Osteoblast (primary cell): ENCODE measurements at regions not wholly inside any gene's neighbourhood (a gene's known extent, or its start where the extent isn't known, plus 50 kb on each side); places are given as distances from the start of the nearest gene placed in this dataset.

Experiments used
- DNase-seq: peaks from one replicate; pipeline ENCODE4 v3.0.0; 2011; ENCODE audit warnings: low spot score, mixed read lengths; ENCODE audit not compliant: insufficient read length; ENCODE audit errors: missing footprints
- H2AFZ ChIP-seq: 2 replicates; pipeline ENCODE4 v1.6.0; 2011; ENCODE audit warnings: mild to moderate bottlenecking, low read length
- H3K27ac ChIP-seq: 2 replicates; pipeline ENCODE4 v1.5.1; 2011; ENCODE audit warnings: mild to moderate bottlenecking, low read depth, low read length, moderate library complexity
- H3K27me3 ChIP-seq: 2 replicates; pipeline ENCODE4 v1.6.0; 2012; ENCODE audit warnings: mild to moderate bottlenecking, control low read depth, inconsistent platforms, low read length, moderate library complexity; ENCODE audit not compliant: insufficient read depth
- H3K36me3 ChIP-seq: 2 replicates; pipeline ENCODE4 v1.5.1; 2011; ENCODE audit warnings: mild to moderate bottlenecking, low read length, control low read depth, moderate library complexity; ENCODE audit not compliant: insufficient read depth
- H3K4me1 ChIP-seq: 2 replicates; pipeline ENCODE4 v1.5.1; 2011; ENCODE audit warnings: mild to moderate bottlenecking, low read length, control low read depth, moderate library complexity; ENCODE audit not compliant: insufficient read depth
- H3K4me2 ChIP-seq: 2 replicates; pipeline ENCODE4 v1.6.0; 2011; ENCODE audit warnings: mild to moderate bottlenecking, low read length; ENCODE audit not compliant: insufficient read depth
- H3K4me3 ChIP-seq: fragments of 200-600 bp; sonication (generic); 3 replicates; pipeline ENCODE4 v1.5.1; 2012; ENCODE audit warnings: mild to moderate bottlenecking, low read length, inconsistent platforms; ENCODE audit not compliant: insufficient read depth
- H3K79me2 ChIP-seq: 2 replicates; pipeline ENCODE4 v1.6.0; 2012; ENCODE audit warnings: mild to moderate bottlenecking, low read length, control low read depth, inconsistent platforms; ENCODE audit not compliant: insufficient read depth
- H3K9me3 ChIP-seq: 2 replicates; pipeline ENCODE4 v1.5.1; 2011; ENCODE audit warnings: low read depth, low read length, control low read depth
- H4K20me1 ChIP-seq: 2 replicates; pipeline ENCODE4 v1.6.0; 2012; ENCODE audit warnings: mild to moderate bottlenecking, low read length, control low read depth; ENCODE audit not compliant: insufficient read depth
- TF ChIP-seq, protein P1 (sequence below): IDR thresholded peaks from 2 replicates; pipeline ENCODE4 v1.5.1; 2011; ENCODE audit warnings: mild to moderate bottlenecking, low read depth, low read length, moderate library complexity; ENCODE audit errors: extremely low read depth

DNA sequence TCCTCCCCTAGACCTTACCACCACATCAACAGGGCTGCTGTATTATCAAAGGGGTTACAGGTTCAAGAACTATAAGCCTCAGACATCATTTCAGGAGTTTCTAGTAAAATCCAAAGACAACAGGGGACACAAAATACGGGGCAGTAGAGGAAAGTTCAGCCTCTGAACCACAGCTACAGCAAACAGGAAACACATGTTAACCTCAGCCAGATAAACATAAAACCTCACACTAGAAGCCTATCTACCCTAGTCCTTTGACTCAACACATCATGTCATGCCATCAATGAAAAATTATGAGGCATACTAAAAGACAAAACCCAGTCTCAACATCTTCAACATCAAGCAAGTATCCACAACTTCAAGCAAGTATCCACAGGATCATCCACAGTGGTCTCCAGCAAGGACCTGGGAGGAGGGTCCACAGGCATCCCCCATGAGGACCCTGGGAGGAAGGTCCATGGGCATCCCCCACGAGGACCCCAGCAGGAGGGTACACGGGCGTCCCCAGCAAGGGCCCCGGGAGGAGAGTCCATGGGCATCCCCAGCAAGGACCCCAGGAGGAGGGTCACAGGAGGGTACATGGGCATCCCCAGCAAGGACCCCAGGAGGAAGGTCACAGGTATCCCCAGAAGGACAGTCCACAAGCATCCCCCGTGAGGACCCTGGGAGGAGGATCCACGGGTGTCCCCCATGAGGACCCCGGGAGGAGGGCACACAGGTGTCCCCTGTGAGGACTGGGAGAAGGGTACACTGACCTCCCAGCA, 440.0 kb downstream of the MATN1 start:
- Histone ChIP-seq H2AFZ (no peak overlapping the region), H4K20me1 (no peaks in the 10 kb centered on the region), H3K27me3 (peaks cover 4% of the 10 kb centered on the region), H3K36me3 (no peaks in the 10 kb centered on the region), H3K4me1 (no peaks in the 10 kb centered on the region), H3K9me3 (no peaks in the 10 kb centered on the region), H3K4me3 (no peak overlapping the region), H3K79me2 (no peaks in the 10 kb centered on the region), H3K27ac (no peak overlapping the region), H3K4me2 (no peak overlapping the region)
- no peak for DNase-seq
- TF ChIP-seq, protein P1, sequence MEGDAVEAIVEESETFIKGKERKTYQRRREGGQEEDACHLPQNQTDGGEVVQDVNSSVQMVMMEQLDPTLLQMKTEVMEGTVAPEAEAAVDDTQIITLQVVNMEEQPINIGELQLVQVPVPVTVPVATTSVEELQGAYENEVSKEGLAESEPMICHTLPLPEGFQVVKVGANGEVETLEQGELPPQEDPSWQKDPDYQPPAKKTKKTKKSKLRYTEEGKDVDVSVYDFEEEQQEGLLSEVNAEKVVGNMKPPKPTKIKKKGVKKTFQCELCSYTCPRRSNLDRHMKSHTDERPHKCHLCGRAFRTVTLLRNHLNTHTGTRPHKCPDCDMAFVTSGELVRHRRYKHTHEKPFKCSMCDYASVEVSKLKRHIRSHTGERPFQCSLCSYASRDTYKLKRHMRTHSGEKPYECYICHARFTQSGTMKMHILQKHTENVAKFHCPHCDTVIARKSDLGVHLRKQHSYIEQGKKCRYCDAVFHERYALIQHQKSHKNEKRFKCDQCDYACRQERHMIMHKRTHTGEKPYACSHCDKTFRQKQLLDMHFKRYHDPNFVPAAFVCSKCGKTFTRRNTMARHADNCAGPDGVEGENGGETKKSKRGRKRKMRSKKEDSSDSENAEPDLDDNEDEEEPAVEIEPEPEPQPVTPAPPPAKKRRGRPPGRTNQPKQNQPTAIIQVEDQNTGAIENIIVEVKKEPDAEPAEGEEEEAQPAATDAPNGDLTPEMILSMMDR: no peak

DNA sequence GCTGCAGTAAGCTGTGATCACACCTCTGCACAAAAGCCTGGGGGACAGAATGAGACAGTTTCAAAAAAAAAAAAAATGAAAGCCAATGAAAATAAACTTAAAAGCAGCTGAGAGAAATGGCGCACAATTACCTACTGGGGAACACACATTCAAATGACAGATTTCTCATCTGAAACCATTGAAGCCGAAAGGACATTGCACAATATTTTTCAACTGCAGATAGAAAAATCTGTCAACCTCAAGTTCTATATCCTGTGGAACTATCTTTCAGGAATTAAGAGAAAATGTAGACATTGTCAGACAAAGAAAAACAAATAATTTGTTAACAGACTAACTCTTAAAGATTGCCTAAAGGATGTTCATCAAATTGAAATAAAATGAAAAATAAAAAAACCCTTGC, 442.8 kb downstream of the MATN1 start:
- Histone ChIP-seq H3K27ac (no peak overlapping the region), H3K4me3 (no peak overlapping the region), H4K20me1 (no peaks in the 10 kb centered on the region), H3K27me3 (peaks cover 7% of the 10 kb centered on the region), H3K36me3 (no peaks in the 10 kb centered on the region), H3K4me2 (no peak overlapping the region), H3K4me1 (no peaks in the 10 kb centered on the region), H2AFZ (no peak overlapping the region), H3K9me3 (no peaks in the 10 kb centered on the region), H3K79me2 (no peaks in the 10 kb centered on the region)
- DNase-seq: no peak
- TF ChIP-seq, protein P1: no peak

DNA sequence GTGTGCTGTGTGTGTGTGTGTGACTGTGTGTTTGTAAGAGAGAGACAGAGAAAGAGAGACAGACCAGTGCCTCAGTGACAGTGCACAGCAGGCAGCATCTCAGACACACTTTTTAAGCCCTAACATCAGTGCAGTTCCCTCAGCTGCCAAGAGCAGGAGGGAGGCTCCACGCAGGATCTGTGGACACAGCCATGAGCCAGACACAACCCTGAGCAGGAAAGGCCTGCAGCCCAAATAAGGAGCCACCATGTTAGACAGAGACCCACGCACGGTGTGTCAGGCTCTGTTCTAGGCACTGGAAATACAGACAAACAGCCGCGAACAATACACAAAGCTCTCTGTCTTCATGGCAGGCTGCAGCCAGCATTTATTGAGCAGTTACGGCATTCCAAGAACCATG, 445.5 kb downstream of the MATN1 start:
- H3K79me2 ChIP-seq: no peaks in the 10 kb centered on the region
- H3K27me3 ChIP-seq: peaks cover 7% of the 10 kb centered on the region
- no peak overlapping the region for H3K4me2 ChIP-seq
- H3K4me1 ChIP-seq: no peaks in the 10 kb centered on the region
- no peak overlapping the region for H2AFZ ChIP-seq
- H3K36me3 ChIP-seq: no peaks in the 10 kb centered on the region
- no peak overlapping the region for H3K4me3 ChIP-seq
- H4K20me1 ChIP-seq: no peaks in the 10 kb centered on the region
- no peak for DNase-seq
- H3K9me3 ChIP-seq: no peaks in the 10 kb centered on the region
- TF ChIP-seq, protein P1: no peak
- H3K27ac ChIP-seq: no peak overlapping the region

DNA sequence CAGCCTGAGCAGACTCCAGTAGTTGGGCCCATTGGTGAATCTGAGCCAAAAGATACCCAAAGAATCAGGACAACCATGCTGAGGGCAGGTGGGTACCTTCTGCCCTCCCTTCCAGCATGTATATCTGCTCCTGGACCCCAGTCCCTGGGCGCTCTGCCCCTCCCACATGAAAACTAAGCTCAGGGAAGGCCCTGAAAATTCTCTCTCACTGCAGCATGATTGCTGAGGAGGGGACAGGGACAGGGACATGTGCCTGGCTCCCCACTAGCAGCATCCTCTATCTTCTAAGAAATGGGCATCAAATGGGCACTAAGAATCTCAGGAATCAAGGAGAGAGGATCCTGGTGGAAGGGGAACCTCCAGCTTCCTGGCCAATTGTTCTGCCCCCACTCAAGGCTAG, 446.0 kb downstream of the MATN1 start:
- no peaks in the 10 kb centered on the region for H3K36me3 ChIP-seq
- no peak overlapping the region for H3K27ac ChIP-seq
- no peaks in the 10 kb centered on the region for H3K79me2 ChIP-seq
- no peak overlapping the region for H3K4me3 ChIP-seq
- no peak overlapping the region for H2AFZ ChIP-seq
- no peaks in the 10 kb centered on the region for H3K4me1 ChIP-seq
- DNase-seq: no peak
- no peaks in the 10 kb centered on the region for H3K9me3 ChIP-seq
- peaks cover 7% of the 10 kb centered on the region for H3K27me3 ChIP-seq
- no peak overlapping the region for H3K4me2 ChIP-seq
- no peaks in the 10 kb centered on the region for H4K20me1 ChIP-seq
- TF ChIP-seq, protein P1: no peak
